NCI-H128 (cell line): ENCODE measurements at regions not wholly inside any gene's neighbourhood (a gene's known extent, or its start where the extent isn't known, plus 50 kb on each side); places are given as distances from the start of the nearest gene placed in this dataset.

Experiments
- DNase-seq: peaks from one replicate; lab custom pipeline; 2025; ENCODE audit not compliant: unreplicated experiment; lab: John Stamatoyannopoulos, UW

GRCh38 chr2:15718944-15719323, 127.3 kb downstream of the DDX1 start:
- DNase-seq: no peak

- no peak for DNase-seq
Measured at GRCh38 chr2:15719566-15720313, 128.1 kb downstream of the DDX1 start.

- no peak for DNase-seq
Measured at GRCh38 chr2:15720561-15721307, 129.1 kb downstream of the DDX1 start.

- DNase-seq: no peak
Measured at GRCh38 chr2:15721411-15722067, 129.9 kb downstream of the DDX1 start.

GRCh38 chr2:15722980-15723379, 131.3 kb downstream of the DDX1 start:
- DNase-seq: no peak

- DNase-seq: no peak
Measured at GRCh38 chr2:15724235-15724634, 132.6 kb downstream of the DDX1 start.

- DNase-seq: no peak
Measured at GRCh38 chr2:15725101-15725781, 133.6 kb downstream of the DDX1 start.

GRCh38 chr2:15725782-15726112, 134.1 kb downstream of the DDX1 start:
- DNase-seq: no peak

GRCh38 chr2:15726321-15727057, 134.8 kb downstream of the DDX1 start:
- no peak for DNase-seq

GRCh38 chr2:15727396-15728244, 136.0 kb downstream of the DDX1 start:
- no peak for DNase-seq

- DNase-seq: no peak
Measured at GRCh38 chr2:15728245-15728938, 136.7 kb downstream of the DDX1 start.

- no peak for DNase-seq
Measured at GRCh38 chr2:15729001-15729400, 137.3 kb downstream of the DDX1 start.

GRCh38 chr2:15729709-15730544, 138.3 kb downstream of the DDX1 start:
- DNase-seq: no peak

- no peak for DNase-seq
Measured at GRCh38 chr2:15730545-15731212, 139.0 kb downstream of the DDX1 start.

GRCh38 chr2:15731213-15731888, 139.7 kb downstream of the DDX1 start:
- no peak for DNase-seq

GRCh38 chr2:15731889-15732271, 140.2 kb downstream of the DDX1 start:
- DNase-seq: no peak

- DNase-seq: no peak
Measured at GRCh38 chr2:15732341-15733077, 140.8 kb downstream of the DDX1 start.
